ENCODE measurements at regions not wholly inside any gene's neighbourhood (a gene's known extent, or its start where the extent isn't known, plus 50 kb on each side); places are given as distances from the start of the nearest gene placed in this dataset.
"Not testable (repeated sequence)": the region's sequence is repeated elsewhere in the genome, so short reads cannot be mapped to it uniquely, and the experiment has no call there.

- no peak for DNase-seq
Observed at GRCh38 chrX:65971151-65971550, 68.7 kb downstream of the VSIG4 start.

GRCh38 chrX:65967159-65967558 is 72.7 kb downstream of the VSIG4 start:
- DNase-seq, result not testable (repeated sequence)

GRCh38 chrX:65961714-65962113 is 78.2 kb downstream of the VSIG4 start:
- no peak for DNase-seq

- no peak for DNase-seq
Observed at GRCh38 chrX:65948103-65948502, 91.8 kb downstream of the VSIG4 start.

GRCh38 chrX:65941775-65942174 is 98.1 kb downstream of the VSIG4 start:
- DNase-seq, result no peak

- no peak for DNase-seq
Observed at GRCh38 chrX:65933085-65933589, 106.7 kb downstream of the VSIG4 start.

GRCh38 chrX:65932173-65933084 is 107.5 kb downstream of the VSIG4 start:
- DNase-seq, result no peak

- no peak for DNase-seq
Observed at GRCh38 chrX:65928522-65928921, 111.4 kb downstream of the VSIG4 start.

GRCh38 chrX:65927386-65927785 is 112.5 kb downstream of the VSIG4 start:
- DNase-seq, result not testable (repeated sequence)

- no peak for DNase-seq
Observed at GRCh38 chrX:65926095-65927019, 113.5 kb downstream of the VSIG4 start.

GRCh38 chrX:65925592-65925991 is 114.3 kb downstream of the VSIG4 start:
- DNase-seq, result no peak

GRCh38 chrX:65925005-65925404 is 114.9 kb downstream of the VSIG4 start:
- no peak for DNase-seq

- no peak for DNase-seq
Observed at GRCh38 chrX:65921363-65921762, 118.5 kb downstream of the VSIG4 start.

GRCh38 chrX:65920620-65921019 is 119.3 kb downstream of the VSIG4 start:
- DNase-seq, result no peak

- DNase-seq, result no peak
Observed at GRCh38 chrX:65910899-65911298, 129.0 kb downstream of the VSIG4 start.

- DNase-seq, result no peak
Observed at GRCh38 chrX:65903750-65904149, 136.1 kb downstream of the VSIG4 start.

- DNase-seq, result no peak
Observed at GRCh38 chrX:65902011-65902410, 137.9 kb downstream of the VSIG4 start.

GRCh38 chrX:65900850-65901844 is 138.7 kb downstream of the VSIG4 start:
- no peak for DNase-seq

- no peak for DNase-seq
Observed at GRCh38 chrX:65894133-65894532, 145.7 kb downstream of the VSIG4 start.

- DNase-seq, result not testable (repeated sequence)
Observed at GRCh38 chrX:65891817-65892216, 148.1 kb downstream of the VSIG4 start.

- DNase-seq, result not testable (repeated sequence)
Observed at GRCh38 chrX:65888150-65888549, 151.7 kb downstream of the VSIG4 start.
